ENCODE measurements at regions not wholly inside any gene's neighbourhood (a gene's known extent, or its start where the extent isn't known, plus 50 kb on each side); places are given as distances from the start of the nearest gene placed in this dataset.

- Histone ChIP-seq H3K4me2 (ENCODE audit: extremely low read depth, insufficient read depth, low read length) (no peak overlapping the region), H4K20me1 (ENCODE audit: control insufficient read depth, extremely low read depth, insufficient read depth, low read length) (no peaks in the 10 kb centered on the region), H3K9me3 (ENCODE audit: control insufficient read depth, insufficient read depth, low read depth, low read length) (no peaks in the 10 kb centered on the region), H3K27ac (ENCODE audit: insufficient read depth, low read length) (no peak overlapping the region), H3K4me3 (replicated peaks in 1 of 4; ENCODE audit: control extremely low read depth in 1 of 4, insufficient read depth in 1 of 4, low read depth in 3 of 4, low read length in 4 of 4) (no peak overlapping the region), H3K79me2 (ENCODE audit: control insufficient read depth, insufficient read depth, low read length) (no peaks in the 10 kb centered on the region), H3K9ac (ENCODE audit: insufficient read depth, low read length) (no peak overlapping the region), H3K4me1 (ENCODE audit: control insufficient read depth, extremely low read depth, insufficient read depth, low read length) (no peaks in the 10 kb centered on the region), H3K36me3 (ENCODE audit: control insufficient read depth, insufficient read depth, low read length) (no peaks in the 10 kb centered on the region), H3K27me3 (ENCODE audit: control insufficient read depth, insufficient read depth, low read length) (peaks cover 2% of the 10 kb centered on the region), H2AFZ (ENCODE audit: low read length) (no peak overlapping the region)
- DNase-seq (ENCODE audit: low read depth in 2 of 2), result no peak
- no peak for TF ChIP-seq EZH2 (IDR thresholded peaks at IDR 0.05; ENCODE audit: low read length, missing control alignments)
- TF ChIP-seq, protein P1, sequence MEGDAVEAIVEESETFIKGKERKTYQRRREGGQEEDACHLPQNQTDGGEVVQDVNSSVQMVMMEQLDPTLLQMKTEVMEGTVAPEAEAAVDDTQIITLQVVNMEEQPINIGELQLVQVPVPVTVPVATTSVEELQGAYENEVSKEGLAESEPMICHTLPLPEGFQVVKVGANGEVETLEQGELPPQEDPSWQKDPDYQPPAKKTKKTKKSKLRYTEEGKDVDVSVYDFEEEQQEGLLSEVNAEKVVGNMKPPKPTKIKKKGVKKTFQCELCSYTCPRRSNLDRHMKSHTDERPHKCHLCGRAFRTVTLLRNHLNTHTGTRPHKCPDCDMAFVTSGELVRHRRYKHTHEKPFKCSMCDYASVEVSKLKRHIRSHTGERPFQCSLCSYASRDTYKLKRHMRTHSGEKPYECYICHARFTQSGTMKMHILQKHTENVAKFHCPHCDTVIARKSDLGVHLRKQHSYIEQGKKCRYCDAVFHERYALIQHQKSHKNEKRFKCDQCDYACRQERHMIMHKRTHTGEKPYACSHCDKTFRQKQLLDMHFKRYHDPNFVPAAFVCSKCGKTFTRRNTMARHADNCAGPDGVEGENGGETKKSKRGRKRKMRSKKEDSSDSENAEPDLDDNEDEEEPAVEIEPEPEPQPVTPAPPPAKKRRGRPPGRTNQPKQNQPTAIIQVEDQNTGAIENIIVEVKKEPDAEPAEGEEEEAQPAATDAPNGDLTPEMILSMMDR (conservative IDR thresholded peaks at IDR 0.05 in 1 of 2, IDR thresholded peaks at IDR 0.05 in 1 of 2; ENCODE audit: low read depth in 1 of 2, low read length in 2 of 2), result no peak
Measured at GRCh38 chr20:4324611-4325243, 75.6 kb upstream of the ADRA1D start.

DNA sequence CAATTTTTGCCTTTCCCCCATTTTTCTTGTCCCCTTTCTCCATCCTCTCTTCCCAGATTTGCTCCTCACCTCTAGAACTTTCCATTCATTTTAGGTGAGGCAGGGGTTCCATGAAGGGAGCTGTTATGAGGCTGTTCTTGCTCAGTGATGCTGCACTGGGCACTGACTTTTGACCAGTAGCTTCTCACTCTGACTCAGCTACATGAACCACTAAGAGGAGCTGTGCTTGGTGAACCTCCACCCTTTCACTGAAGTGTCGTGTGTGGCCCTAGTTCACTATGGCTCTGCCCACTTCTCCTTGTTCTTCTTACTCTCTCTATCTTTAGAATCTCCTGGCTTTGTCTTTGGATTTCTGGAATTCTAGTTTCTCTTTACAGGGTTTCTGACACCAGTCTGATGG lies 73.4 kb upstream of the ADRA1D start:
- no peaks in the 10 kb centered on the region for H3K36me3 ChIP-seq (ENCODE audit: control insufficient read depth, insufficient read depth, low read length)
- no peak overlapping the region for H3K4me3 ChIP-seq (replicated peaks in 1 of 4; ENCODE audit: control extremely low read depth in 1 of 4, insufficient read depth in 1 of 4, low read depth in 3 of 4, low read length in 4 of 4)
- H3K9me3 ChIP-seq (ENCODE audit: control insufficient read depth, insufficient read depth, low read depth, low read length), result no peaks in the 10 kb centered on the region
- H3K27ac ChIP-seq (ENCODE audit: insufficient read depth, low read length), result no peak overlapping the region
- no peak for DNase-seq (ENCODE audit: low read depth in 2 of 2)
- TF ChIP-seq EZH2 (IDR thresholded peaks at IDR 0.05; ENCODE audit: low read length, missing control alignments), result no peak
- TF ChIP-seq, protein P1 (conservative IDR thresholded peaks at IDR 0.05 in 1 of 2, IDR thresholded peaks at IDR 0.05 in 1 of 2; ENCODE audit: low read depth in 1 of 2, low read length in 2 of 2), result no peak
- no peak overlapping the region for H2AFZ ChIP-seq (ENCODE audit: low read length)
- H3K27me3 ChIP-seq (ENCODE audit: control insufficient read depth, insufficient read depth, low read length), result peaks cover 2% of the 10 kb centered on the region
- no peaks in the 10 kb centered on the region for H3K4me1 ChIP-seq (ENCODE audit: control insufficient read depth, extremely low read depth, insufficient read depth, low read length)
- H3K79me2 ChIP-seq (ENCODE audit: control insufficient read depth, insufficient read depth, low read length), result no peaks in the 10 kb centered on the region
- H4K20me1 ChIP-seq (ENCODE audit: control insufficient read depth, extremely low read depth, insufficient read depth, low read length), result no peaks in the 10 kb centered on the region
- no peak overlapping the region for H3K9ac ChIP-seq (ENCODE audit: insufficient read depth, low read length)
- no peak overlapping the region for H3K4me2 ChIP-seq (ENCODE audit: extremely low read depth, insufficient read depth, low read length)

DNA sequence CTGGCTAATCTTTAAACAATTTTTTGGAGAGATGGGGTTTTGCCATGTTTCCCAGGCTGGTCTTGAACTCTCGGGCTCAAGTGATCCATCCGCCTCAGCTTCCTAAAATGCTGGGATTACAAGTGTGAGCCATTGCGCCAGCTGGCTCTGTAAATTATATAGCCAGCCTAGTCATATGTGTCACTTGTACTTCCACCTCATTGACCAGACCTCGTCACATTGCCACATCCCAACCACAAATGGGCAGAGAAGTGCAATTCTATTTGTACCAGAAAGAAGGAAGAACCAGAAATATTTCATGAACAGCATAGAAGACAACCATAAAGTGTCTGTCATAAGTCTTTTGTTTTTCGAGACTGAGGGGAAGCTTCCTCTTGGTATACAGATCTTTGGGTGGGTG lies 71.2 kb upstream of the ADRA1D start:
- no peak for DNase-seq (ENCODE audit: low read depth in 2 of 2)

More for the DNA sequence above, 71.2 kb upstream of the ADRA1D start:
- Histone ChIP-seq H4K20me1 (ENCODE audit: control insufficient read depth, extremely low read depth, insufficient read depth, low read length) (no peaks in the 10 kb centered on the region), H3K4me2 (ENCODE audit: extremely low read depth, insufficient read depth, low read length) (no peak overlapping the region), H3K79me2 (ENCODE audit: control insufficient read depth, insufficient read depth, low read length) (no peaks in the 10 kb centered on the region), H3K36me3 (ENCODE audit: control insufficient read depth, insufficient read depth, low read length) (no peaks in the 10 kb centered on the region), H3K9me3 (ENCODE audit: control insufficient read depth, insufficient read depth, low read depth, low read length) (no peaks in the 10 kb centered on the region), H3K4me1 (ENCODE audit: control insufficient read depth, extremely low read depth, insufficient read depth, low read length) (no peaks in the 10 kb centered on the region), H3K27me3 (ENCODE audit: control insufficient read depth, insufficient read depth, low read length) (peaks cover 2% of the 10 kb centered on the region), H3K4me3 (replicated peaks in 1 of 4; ENCODE audit: control extremely low read depth in 1 of 4, insufficient read depth in 1 of 4, low read depth in 3 of 4, low read length in 4 of 4) (no peak overlapping the region), H3K9ac (ENCODE audit: insufficient read depth, low read length) (no peak overlapping the region), H3K27ac (ENCODE audit: insufficient read depth, low read length) (no peak overlapping the region), H2AFZ (ENCODE audit: low read length) (no peak overlapping the region)
- TF ChIP-seq, protein P1 (conservative IDR thresholded peaks at IDR 0.05 in 1 of 2, IDR thresholded peaks at IDR 0.05 in 1 of 2; ENCODE audit: low read depth in 1 of 2, low read length in 2 of 2), result no peak
- TF ChIP-seq EZH2 (IDR thresholded peaks at IDR 0.05; ENCODE audit: low read length, missing control alignments), result no peak

All from fibroblast of lung (primary cell).